ENCODE measurements at regions not wholly inside any gene's neighbourhood (a gene's known extent, or its start where the extent isn't known, plus 50 kb on each side); places are given as distances from the start of the nearest gene placed in this dataset.

GRCh38 chr6:164749221-164750064 is 560.0 kb downstream of the C6orf118 start:
- TF ChIP-seq CTCF (IDR thresholded peaks at IDR 0.05 in 4 of 5, conservative IDR thresholded peaks at IDR 0.05 in 1 of 5), result no peak
- no peak for TF ChIP-seq POLR2A (IDR thresholded peaks at IDR 0.05)

Data from gastrocnemius medialis (tissue), 4 donors.